ENCODE measurements at regions not wholly inside any gene's neighbourhood (a gene's known extent, or its start where the extent isn't known, plus 50 kb on each side); places are given as distances from the start of the nearest gene placed in this dataset.

DNA sequence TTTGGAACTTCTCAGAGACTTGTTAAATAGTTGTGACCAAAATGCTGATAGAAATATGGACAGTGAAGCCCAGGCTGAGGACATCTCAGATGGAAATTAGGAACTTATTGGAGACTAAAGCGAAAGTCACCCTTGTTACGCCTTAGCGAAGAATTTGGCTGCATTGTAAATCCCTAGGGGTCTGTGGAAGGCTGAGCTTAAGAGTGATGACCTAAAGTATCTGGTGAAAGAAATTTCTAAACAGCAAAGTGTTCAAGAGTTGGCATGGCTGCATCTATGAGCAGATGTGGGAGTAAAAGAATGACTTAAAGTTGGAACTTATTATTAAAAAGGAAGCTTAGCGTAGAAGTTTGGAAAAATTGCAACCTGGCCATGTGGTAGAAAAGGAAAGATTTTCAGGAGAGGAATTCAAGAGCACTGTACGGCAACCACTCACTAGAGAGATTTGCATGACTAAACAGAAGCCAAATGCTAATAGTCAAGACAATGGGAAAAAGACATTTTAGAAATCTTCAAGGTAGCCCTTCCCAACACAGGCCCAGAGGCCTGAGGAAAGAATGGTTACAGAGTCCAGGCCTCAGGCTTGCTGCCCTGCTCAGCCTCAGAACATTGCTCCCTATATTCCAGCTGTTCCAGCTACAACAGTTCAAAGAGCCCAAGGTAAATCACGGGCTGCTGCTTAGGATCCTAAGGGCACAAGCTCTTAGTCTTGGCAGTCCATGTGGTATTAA lies 61.6 kb upstream of the TNFRSF21 start:
- no peak overlapping the region for H3K4me2 ChIP-seq (ENCODE audit: low read length, poor library complexity, severe bottlenecking)
- H3K14ac ChIP-seq (ENCODE audit: low read length in 2 of 2) = no peak overlapping the region
- no peak overlapping the region for H2BK15ac ChIP-seq (ENCODE audit: low read depth, poor library complexity, severe bottlenecking)
- no peak overlapping the region for H2AFZ ChIP-seq (ENCODE audit: low read depth, low read length)
- no peak overlapping the region for H4K8ac ChIP-seq (ENCODE audit: low read length)
- no peak overlapping the region for H4K91ac ChIP-seq (ENCODE audit: low read length)
- DNase-seq = no peak
- H3K36me3 ChIP-seq (ENCODE audit: control insufficient read depth in 1 of 2, insufficient read depth in 2 of 2, low read depth in 1 of 2, low read length in 2 of 2) = no peaks in the 10 kb centered on the region
- H3K9me3 ChIP-seq (ENCODE audit: control insufficient read depth, low read length) = no peaks in the 10 kb centered on the region
- H3K79me1 ChIP-seq (replicated peaks; ENCODE audit: low read length, poor library complexity, severe bottlenecking) = no peaks in the 10 kb centered on the region
- no peak overlapping the region for H3K4ac ChIP-seq (ENCODE audit: low read depth in 1 of 2, low read length in 2 of 2)
- H3K9ac ChIP-seq (ENCODE audit: low read length) = no peak overlapping the region
- no peak overlapping the region for H2BK120ac ChIP-seq (ENCODE audit: low read depth, low read length)
- H2AK5ac ChIP-seq (ENCODE audit: low read length, severe bottlenecking) = no peak overlapping the region
- H3K27ac ChIP-seq (ENCODE audit: low read length, poor library complexity, severe bottlenecking) = no peak overlapping the region
- no peak overlapping the region for H2BK12ac ChIP-seq (ENCODE audit: low read length in 2 of 2)
- no peak overlapping the region for H3K23ac ChIP-seq (ENCODE audit: low read length in 2 of 2)
- no peak overlapping the region for H3K4me3 ChIP-seq (ENCODE audit: insufficient read depth in 1 of 2, low read depth in 1 of 2, low read length in 2 of 2)
- H3K4me1 ChIP-seq (ENCODE audit: control insufficient read depth, insufficient read depth, low read depth, low read length) = no peaks in the 10 kb centered on the region
- no peak overlapping the region for H2BK5ac ChIP-seq (ENCODE audit: low read depth, low read length, poor library complexity, severe bottlenecking)
- no peak overlapping the region for H3K18ac ChIP-seq (ENCODE audit: low read depth in 1 of 2, low read length in 2 of 2)
- no peaks in the 10 kb centered on the region for H3K27me3 ChIP-seq (ENCODE audit: control insufficient read depth in 1 of 2, insufficient read depth in 1 of 2, low read length in 2 of 2)
- 83% methylated on average over 6 of the region's 6 CpGs for WGBS

DNA sequence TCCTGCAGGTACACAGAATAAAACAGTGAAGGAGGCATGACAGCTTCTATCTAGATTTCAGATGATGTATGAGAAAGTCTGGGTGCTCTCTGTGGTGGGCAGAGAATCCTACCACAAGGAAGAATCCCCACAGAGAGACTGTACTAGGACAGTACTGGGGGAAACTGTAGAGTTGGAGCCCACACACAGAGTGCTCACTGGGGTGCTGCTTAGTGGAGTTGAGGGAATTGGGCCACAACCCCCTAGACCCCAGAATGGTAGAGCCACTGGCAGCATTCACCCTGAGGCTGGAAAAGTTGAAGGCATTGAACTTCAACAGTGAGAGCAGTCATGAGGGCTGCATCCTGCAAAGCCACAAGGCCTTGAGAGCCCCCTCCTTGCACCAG lies 62.2 kb upstream of the TNFRSF21 start:
- Histone ChIP-seq H2AFZ (ENCODE audit: low read depth, low read length) (no peak overlapping the region), H2AK5ac (ENCODE audit: low read length, severe bottlenecking) (no peak overlapping the region), H3K4me1 (ENCODE audit: control insufficient read depth, insufficient read depth, low read depth, low read length) (no peaks in the 10 kb centered on the region), H4K91ac (ENCODE audit: low read length) (no peak overlapping the region), H3K23ac (ENCODE audit: low read length in 2 of 2) (no peak overlapping the region), H2BK12ac (ENCODE audit: low read length in 2 of 2) (no peak overlapping the region), H3K27ac (ENCODE audit: low read length, poor library complexity, severe bottlenecking) (no peak overlapping the region), H3K4me3 (ENCODE audit: insufficient read depth in 1 of 2, low read depth in 1 of 2, low read length in 2 of 2) (no peak overlapping the region), H3K18ac (ENCODE audit: low read depth in 1 of 2, low read length in 2 of 2) (no peak overlapping the region), H4K8ac (ENCODE audit: low read length) (no peak overlapping the region), H2BK15ac (ENCODE audit: low read depth, poor library complexity, severe bottlenecking) (no peak overlapping the region), H3K79me1 (replicated peaks; ENCODE audit: low read length, poor library complexity, severe bottlenecking) (no peaks in the 10 kb centered on the region), H3K27me3 (ENCODE audit: control insufficient read depth in 1 of 2, insufficient read depth in 1 of 2, low read length in 2 of 2) (peaks cover 0 to 5% of the 10 kb centered on the region in 2 experiments), H3K9ac (ENCODE audit: low read length) (no peak overlapping the region), H3K14ac (ENCODE audit: low read length in 2 of 2) (no peak overlapping the region), H3K4me2 (ENCODE audit: low read length, poor library complexity, severe bottlenecking) (no peak overlapping the region), H3K9me3 (ENCODE audit: control insufficient read depth, low read length) (no peaks in the 10 kb centered on the region), H2BK5ac (ENCODE audit: low read depth, low read length, poor library complexity, severe bottlenecking) (no peak overlapping the region), H3K36me3 (ENCODE audit: control insufficient read depth in 1 of 2, insufficient read depth in 2 of 2, low read depth in 1 of 2, low read length in 2 of 2) (no peaks in the 10 kb centered on the region), H2BK120ac (ENCODE audit: low read depth, low read length) (no peak overlapping the region), H3K4ac (ENCODE audit: low read depth in 1 of 2, low read length in 2 of 2) (no peak overlapping the region)
- DNase-seq = no peak

DNA sequence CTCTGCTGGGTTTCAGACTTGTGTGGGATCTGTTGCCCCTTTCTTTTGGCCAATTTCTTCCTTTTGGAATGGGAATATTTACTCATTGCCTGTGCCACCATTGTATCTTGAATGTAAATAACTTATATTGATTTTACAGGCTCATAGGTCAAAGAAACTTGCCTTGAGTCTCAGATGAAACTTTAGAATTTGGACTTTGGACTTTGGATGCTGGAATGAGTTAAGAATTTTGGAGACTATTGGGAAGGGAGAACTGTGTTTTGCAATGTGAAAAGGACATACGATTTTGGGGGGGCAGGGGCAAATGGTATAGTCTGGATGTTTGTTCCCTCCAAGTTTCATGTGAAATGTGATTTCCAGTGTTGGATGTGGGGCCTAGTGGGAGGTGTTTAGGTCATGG lies 62.6 kb upstream of the TNFRSF21 start:
- H3K27ac ChIP-seq (ENCODE audit: low read length, poor library complexity, severe bottlenecking) = no peak overlapping the region
- DNase-seq = no peak
- no peak overlapping the region for H2BK12ac ChIP-seq (ENCODE audit: low read length in 2 of 2)
- no peak overlapping the region for H3K4ac ChIP-seq (ENCODE audit: low read depth in 1 of 2, low read length in 2 of 2)
- WGBS = 89% methylated on average over 1 of the region's 1 CpG
- no peaks in the 10 kb centered on the region for H3K79me1 ChIP-seq (replicated peaks; ENCODE audit: low read length, poor library complexity, severe bottlenecking)
- no peaks in the 10 kb centered on the region for H3K4me1 ChIP-seq (ENCODE audit: control insufficient read depth, insufficient read depth, low read depth, low read length)
- no peak overlapping the region for H3K14ac ChIP-seq (ENCODE audit: low read length in 2 of 2)
- no peak overlapping the region for H3K18ac ChIP-seq (ENCODE audit: low read depth in 1 of 2, low read length in 2 of 2)
- H2BK120ac ChIP-seq (ENCODE audit: low read depth, low read length) = no peak overlapping the region
- H2AFZ ChIP-seq (ENCODE audit: low read depth, low read length) = no peak overlapping the region
- H2AK5ac ChIP-seq (ENCODE audit: low read length, severe bottlenecking) = no peak overlapping the region
- no peak overlapping the region for H3K4me2 ChIP-seq (ENCODE audit: low read length, poor library complexity, severe bottlenecking)
- H2BK5ac ChIP-seq (ENCODE audit: low read depth, low read length, poor library complexity, severe bottlenecking) = no peak overlapping the region
- H3K27me3 ChIP-seq (ENCODE audit: control insufficient read depth in 1 of 2, insufficient read depth in 1 of 2, low read length in 2 of 2) = peaks cover 0 to 8% of the 10 kb centered on the region in 2 experiments
- H2BK15ac ChIP-seq (ENCODE audit: low read depth, poor library complexity, severe bottlenecking) = no peak overlapping the region
- H4K91ac ChIP-seq (ENCODE audit: low read length) = no peak overlapping the region
- H3K9ac ChIP-seq (ENCODE audit: low read length) = no peak overlapping the region
- no peaks in the 10 kb centered on the region for H3K9me3 ChIP-seq (ENCODE audit: control insufficient read depth, low read length)
- H4K8ac ChIP-seq (ENCODE audit: low read length) = no peak overlapping the region
- no peak overlapping the region for H3K4me3 ChIP-seq (ENCODE audit: insufficient read depth in 1 of 2, low read depth in 1 of 2, low read length in 2 of 2)
- H3K36me3 ChIP-seq (ENCODE audit: control insufficient read depth in 1 of 2, insufficient read depth in 2 of 2, low read depth in 1 of 2, low read length in 2 of 2) = no peaks in the 10 kb centered on the region
- no peak overlapping the region for H3K23ac ChIP-seq (ENCODE audit: low read length in 2 of 2)

DNA sequence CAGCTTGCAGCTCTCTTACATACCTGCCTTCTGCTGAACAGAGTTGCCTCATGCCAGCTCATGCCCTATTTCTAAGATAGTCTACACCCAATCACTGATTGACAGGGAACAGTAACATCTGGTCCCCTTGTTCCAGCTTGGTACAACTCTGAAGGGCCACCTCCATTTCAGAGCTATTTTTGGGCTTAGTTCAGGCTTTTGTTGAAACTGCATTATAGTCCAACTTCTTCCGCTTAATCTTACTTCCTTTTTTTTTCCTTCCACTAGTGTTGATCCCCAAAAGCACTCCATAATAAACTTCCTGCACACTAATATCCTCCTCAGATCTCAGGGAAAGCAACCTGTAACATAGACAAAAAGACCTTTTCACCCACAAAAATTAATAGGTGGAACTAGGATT lies 65.7 kb upstream of the TNFRSF21 start:
- Histone ChIP-seq H2AK5ac (ENCODE audit: low read length, severe bottlenecking) (no peak overlapping the region), H3K9me3 (ENCODE audit: control insufficient read depth, low read length) (no peaks in the 10 kb centered on the region), H4K91ac (ENCODE audit: low read length) (no peak overlapping the region)

More for the DNA sequence above, 65.7 kb upstream of the TNFRSF21 start:
- H3K27ac ChIP-seq (ENCODE audit: low read length, poor library complexity, severe bottlenecking) = no peak overlapping the region
- H3K18ac ChIP-seq (ENCODE audit: low read depth in 1 of 2, low read length in 2 of 2) = no peak overlapping the region
- no peak overlapping the region for H3K4ac ChIP-seq (ENCODE audit: low read depth in 1 of 2, low read length in 2 of 2)
- H2BK120ac ChIP-seq (ENCODE audit: low read depth, low read length) = no peak overlapping the region
- H2BK12ac ChIP-seq (ENCODE audit: low read length in 2 of 2) = no peak overlapping the region
- no peak overlapping the region for H4K8ac ChIP-seq (ENCODE audit: low read length)
- no peak overlapping the region for H3K9ac ChIP-seq (ENCODE audit: low read length)
- H3K4me3 ChIP-seq (ENCODE audit: insufficient read depth in 1 of 2, low read depth in 1 of 2, low read length in 2 of 2) = no peak overlapping the region
- no peak overlapping the region for H2BK5ac ChIP-seq (ENCODE audit: low read depth, low read length, poor library complexity, severe bottlenecking)
- H3K79me1 ChIP-seq (replicated peaks; ENCODE audit: low read length, poor library complexity, severe bottlenecking) = no peaks in the 10 kb centered on the region
- WGBS = 100% methylated on average over 1 of the region's 1 CpG
- no peak overlapping the region for H3K4me2 ChIP-seq (ENCODE audit: low read length, poor library complexity, severe bottlenecking)
- DNase-seq = no peak
- peaks cover 0 to 8% of the 10 kb centered on the region in 2 experiments for H3K27me3 ChIP-seq (ENCODE audit: control insufficient read depth in 1 of 2, insufficient read depth in 1 of 2, low read length in 2 of 2)
- H3K14ac ChIP-seq (ENCODE audit: low read length in 2 of 2) = no peak overlapping the region
- no peak overlapping the region for H2AFZ ChIP-seq (ENCODE audit: low read depth, low read length)
- no peaks in the 10 kb centered on the region for H3K4me1 ChIP-seq (ENCODE audit: control insufficient read depth, insufficient read depth, low read depth, low read length)
- no peaks in the 10 kb centered on the region for H3K36me3 ChIP-seq (ENCODE audit: control insufficient read depth in 1 of 2, insufficient read depth in 2 of 2, low read depth in 1 of 2, low read length in 2 of 2)
- no peak overlapping the region for H3K23ac ChIP-seq (ENCODE audit: low read length in 2 of 2)
- H2BK15ac ChIP-seq (ENCODE audit: low read depth, poor library complexity, severe bottlenecking) = no peak overlapping the region

Measured in mesenchymal stem cell (in vitro differentiated cells and primary cell).